MM.1S (cell line): ENCODE measurements at regions not wholly inside any gene's neighbourhood (a gene's known extent, or its start where the extent isn't known, plus 50 kb on each side); places are given as distances from the start of the nearest gene placed in this dataset.

ENCODE experiments used
- EZH2 ChIP-seq: fragments of 300-600 bp; sonication (generic); optimal IDR thresholded peaks from 2 replicates; pipeline ENCODE3; 2017; ENCODE audit warnings: low read depth, mild to moderate bottlenecking, antibody characterized with exemption, low read length, mixed read lengths
- TF ChIP-seq, protein P1 (sequence below): fragments of 300-600 bp; sonication (generic); IDR thresholded peaks from 2 replicates; pipeline ENCODE4 v1.5.1; 2016; ENCODE audit warnings: antibody characterized with exemption, low read length, mixed read lengths

DNA sequence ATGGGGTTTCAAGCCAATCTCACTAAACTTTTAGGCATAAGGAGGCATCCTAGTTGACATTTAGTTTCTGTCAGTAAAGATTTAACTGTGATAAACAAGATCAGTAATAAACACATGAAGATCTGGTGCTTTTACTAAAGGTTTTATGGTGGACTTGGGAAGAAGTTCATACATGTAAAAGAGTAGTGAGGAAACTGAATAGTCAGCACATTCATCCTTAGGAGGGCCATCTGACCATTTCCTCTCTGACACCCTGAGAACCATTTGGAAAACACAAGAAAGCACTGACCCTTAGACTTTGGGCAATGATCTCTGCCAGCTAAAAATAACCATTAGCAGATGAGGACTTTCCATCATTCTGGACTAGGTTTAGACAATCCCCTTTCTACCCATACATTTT lies 1040.9 kb downstream of the AGBL1 start:
- TF ChIP-seq, protein P1, sequence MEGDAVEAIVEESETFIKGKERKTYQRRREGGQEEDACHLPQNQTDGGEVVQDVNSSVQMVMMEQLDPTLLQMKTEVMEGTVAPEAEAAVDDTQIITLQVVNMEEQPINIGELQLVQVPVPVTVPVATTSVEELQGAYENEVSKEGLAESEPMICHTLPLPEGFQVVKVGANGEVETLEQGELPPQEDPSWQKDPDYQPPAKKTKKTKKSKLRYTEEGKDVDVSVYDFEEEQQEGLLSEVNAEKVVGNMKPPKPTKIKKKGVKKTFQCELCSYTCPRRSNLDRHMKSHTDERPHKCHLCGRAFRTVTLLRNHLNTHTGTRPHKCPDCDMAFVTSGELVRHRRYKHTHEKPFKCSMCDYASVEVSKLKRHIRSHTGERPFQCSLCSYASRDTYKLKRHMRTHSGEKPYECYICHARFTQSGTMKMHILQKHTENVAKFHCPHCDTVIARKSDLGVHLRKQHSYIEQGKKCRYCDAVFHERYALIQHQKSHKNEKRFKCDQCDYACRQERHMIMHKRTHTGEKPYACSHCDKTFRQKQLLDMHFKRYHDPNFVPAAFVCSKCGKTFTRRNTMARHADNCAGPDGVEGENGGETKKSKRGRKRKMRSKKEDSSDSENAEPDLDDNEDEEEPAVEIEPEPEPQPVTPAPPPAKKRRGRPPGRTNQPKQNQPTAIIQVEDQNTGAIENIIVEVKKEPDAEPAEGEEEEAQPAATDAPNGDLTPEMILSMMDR, result no peak
- TF ChIP-seq EZH2, result no peak
